Nephron progenitor cell (in vitro differentiated cells): ENCODE measurements at regions not wholly inside any gene's neighbourhood (a gene's known extent, or its start where the extent isn't known, plus 50 kb on each side); places are given as distances from the start of the nearest gene placed in this dataset.
"Not testable (repeated sequence)": the region's sequence is repeated elsewhere in the genome, so short reads cannot be mapped to it uniquely, and the experiment has no call there.

Experiments used
- DNase-seq: peaks from one replicate; pipeline ENCODE4 v3.0.0; 2021
- H3K27ac Mint-ChIP-seq: 2 replicates; pipeline ENCODE4 v1.8.0; 2021; ENCODE audit warnings: mild to moderate bottlenecking, moderate library complexity, mixed read lengths
- H3K27me3 Mint-ChIP-seq: 2 replicates; pipeline ENCODE4 v1.8.0; 2021; ENCODE audit warnings: mild to moderate bottlenecking, low read depth, mixed read lengths; ENCODE audit not compliant: poor library complexity
- H3K36me3 Mint-ChIP-seq: 2 replicates; pipeline ENCODE4 v1.8.0; 2021; ENCODE audit warnings: low read depth, mixed read lengths
- H3K4me1 Mint-ChIP-seq: 2 replicates; pipeline ENCODE4 v1.8.0; 2021; ENCODE audit warnings: mixed read lengths
- H3K4me3 Mint-ChIP-seq: 2 replicates; pipeline ENCODE4 v1.8.0; 2021; ENCODE audit warnings: mild to moderate bottlenecking, moderate library complexity, mixed read lengths
- H3K9me3 Mint-ChIP-seq: 2 replicates; pipeline ENCODE4 v1.8.0; 2021; ENCODE audit warnings: mild to moderate bottlenecking, moderate library complexity, mixed read lengths
- CTCF ChIP-seq: fragments of 200-600 bp; sonication (generic); IDR thresholded peaks from 2 replicates; pipeline ENCODE4 v1.5.0; 2021; ENCODE audit warnings: antibody characterized with exemption

- H3K4me3 Mint-ChIP-seq: no peak overlapping the region
- peaks cover 31% of the 10 kb centered on the region for H3K9me3 Mint-ChIP-seq
- TF ChIP-seq CTCF: no peak
- peaks cover 6% of the 10 kb centered on the region for H3K4me1 Mint-ChIP-seq
- H3K36me3 Mint-ChIP-seq: peaks cover 8% of the 10 kb centered on the region
- no peak overlapping the region for H3K27ac Mint-ChIP-seq
- DNase-seq: no peak
- peaks cover 5% of the 10 kb centered on the region for H3K27me3 Mint-ChIP-seq
Measured at GRCh38 chr12:72746048-72746447, 473.9 kb downstream of the TRHDE start.

- H3K4me1 Mint-ChIP-seq: peaks cover 6% of the 10 kb centered on the region
- H3K9me3 Mint-ChIP-seq: peaks cover 19% of the 10 kb centered on the region
- TF ChIP-seq CTCF: no peak
- no peak overlapping the region for H3K4me3 Mint-ChIP-seq
- H3K27ac Mint-ChIP-seq: no peak overlapping the region
- no peaks in the 10 kb centered on the region for H3K36me3 Mint-ChIP-seq
- no peaks in the 10 kb centered on the region for H3K27me3 Mint-ChIP-seq
- no peak for DNase-seq
Measured at GRCh38 chr12:72747111-72747849, 475.1 kb downstream of the TRHDE start.

GRCh38 chr12:72748971-72749370 is 476.8 kb downstream of the TRHDE start:
- DNase-seq: no peak
- TF ChIP-seq CTCF: no peak
- no peaks in the 10 kb centered on the region for H3K36me3 Mint-ChIP-seq
- H3K4me3 Mint-ChIP-seq: no peak overlapping the region
- peaks cover 2% of the 10 kb centered on the region for H3K9me3 Mint-ChIP-seq
- H3K27ac Mint-ChIP-seq: no peak overlapping the region
- peaks cover 6% of the 10 kb centered on the region for H3K4me1 Mint-ChIP-seq
- no peaks in the 10 kb centered on the region for H3K27me3 Mint-ChIP-seq

DNA sequence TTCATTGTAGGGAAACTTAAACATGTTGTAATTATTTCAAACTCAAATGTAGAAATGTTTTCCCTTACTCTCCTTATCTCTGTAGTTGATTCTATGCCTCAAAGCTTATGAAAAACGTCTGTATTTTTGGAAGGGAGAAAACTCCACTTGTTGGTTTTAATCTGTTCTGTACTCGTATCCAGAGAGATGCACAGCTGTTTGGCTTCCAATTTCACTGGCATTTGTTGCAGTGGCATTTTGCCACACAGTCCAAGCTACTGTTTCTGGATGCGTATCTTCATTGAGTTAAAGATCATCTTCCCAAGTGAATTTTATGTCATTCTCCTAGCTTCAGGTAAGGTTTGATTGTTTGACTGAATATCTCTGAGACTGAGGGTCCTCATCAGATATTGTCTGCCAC is 481.4 kb downstream of the TRHDE start:
- Mint-ChIP-seq H3K9me3 (peaks cover 10% of the 10 kb centered on the region), H3K4me3 (no peak overlapping the region), H3K36me3 (no peaks in the 10 kb centered on the region), H3K27ac (no peak overlapping the region), H3K27me3 (no peaks in the 10 kb centered on the region), H3K4me1 (no peaks in the 10 kb centered on the region)
- TF ChIP-seq CTCF: no peak
- DNase-seq: no peak

GRCh38 chr12:72754026-72754425 is 481.9 kb downstream of the TRHDE start:
- not testable (repeated sequence) for H3K27me3 Mint-ChIP-seq, DNase-seq, H3K36me3 Mint-ChIP-seq, H3K4me3 Mint-ChIP-seq, H3K4me1 Mint-ChIP-seq, H3K27ac Mint-ChIP-seq
- peaks cover 15% of the 10 kb centered on the region for H3K9me3 Mint-ChIP-seq

DNA sequence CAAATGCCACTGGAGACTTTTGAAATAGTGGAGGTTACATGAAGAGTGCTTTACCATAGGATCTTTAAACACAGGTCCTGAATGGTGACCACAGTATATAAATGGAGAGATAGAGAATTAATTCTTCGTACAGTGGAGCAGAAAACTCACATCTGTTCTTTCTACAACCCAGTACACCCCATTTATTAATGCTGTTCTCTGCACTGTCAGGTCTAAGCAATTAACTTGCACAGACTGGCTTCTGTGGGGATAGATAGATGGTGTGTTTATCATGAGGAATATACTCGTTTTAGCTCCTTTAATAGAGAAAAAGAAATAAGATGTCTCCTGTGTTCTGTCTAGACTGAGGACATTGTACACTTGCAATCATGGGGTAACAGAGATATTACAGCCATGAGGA is 494.3 kb downstream of the TRHDE start:
- TF ChIP-seq CTCF: no peak
- H3K36me3 Mint-ChIP-seq: no peaks in the 10 kb centered on the region
- no peak overlapping the region for H3K4me3 Mint-ChIP-seq
- DNase-seq: no peak
- H3K27ac Mint-ChIP-seq: no peak overlapping the region
- H3K27me3 Mint-ChIP-seq: no peaks in the 10 kb centered on the region
- peaks cover 4% of the 10 kb centered on the region for H3K9me3 Mint-ChIP-seq
- H3K4me1 Mint-ChIP-seq: no peaks in the 10 kb centered on the region
